ENCODE measurements at regions not wholly inside any gene's neighbourhood (a gene's known extent, or its start where the extent isn't known, plus 50 kb on each side); places are given as distances from the start of the nearest gene placed in this dataset.

- no peak for TF ChIP-seq CTCF (IDR thresholded peaks at IDR 0.05)
- TF ChIP-seq POLR2A (IDR thresholded peaks at IDR 0.05), result no peak
Observed at GRCh38 chr2:139622691-139623090, 842.5 kb upstream of the NXPH2 start.

Measured in gastroesophageal sphincter (tissue), 3 donors.